NB4 (cell line): ENCODE measurements at regions not wholly inside any gene's neighbourhood (a gene's known extent, or its start where the extent isn't known, plus 50 kb on each side); places are given as distances from the start of the nearest gene placed in this dataset.

Source experiments
- MYC ChIP-seq: IDR thresholded peaks from 2 replicates; pipeline ENCODE4 v1.6.1; 2011; ENCODE audit warnings: low read depth, low read length
- POLR2A ChIP-seq: IDR thresholded peaks from 2 replicates; pipeline ENCODE4 v1.6.1; 2011; ENCODE audit warnings: mild to moderate bottlenecking; ENCODE audit not compliant: insufficient read length; ENCODE audit errors: extremely low read depth
- TF ChIP-seq, protein P1 (sequence below): IDR thresholded peaks from 2 replicates; pipeline ENCODE4 v1.6.1; 2011; ENCODE audit warnings: low read depth, low read length

DNA sequence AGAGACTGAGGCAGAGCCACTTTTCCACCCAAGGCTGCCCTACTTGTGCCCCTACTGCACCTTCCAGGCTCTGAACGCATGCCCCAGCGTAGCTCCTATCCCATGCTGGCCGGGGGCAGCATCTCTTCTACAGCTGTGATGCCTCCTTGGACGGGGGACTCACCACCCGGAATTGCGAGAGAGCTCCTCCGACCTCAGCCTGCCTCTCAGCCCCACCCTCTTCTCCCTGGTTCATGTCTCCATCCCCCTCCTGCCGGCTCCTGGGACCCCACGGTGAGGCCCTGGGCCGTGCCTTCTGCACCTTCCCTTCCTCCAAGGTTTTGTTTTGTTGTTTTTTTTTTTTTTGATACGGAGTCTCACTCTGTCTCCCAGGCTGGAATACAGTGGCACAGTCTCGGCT is 112.4 kb downstream of the MICALL2 start:
- TF ChIP-seq MYC (no peak), POLR2A (no peak)
- TF ChIP-seq, protein P1, sequence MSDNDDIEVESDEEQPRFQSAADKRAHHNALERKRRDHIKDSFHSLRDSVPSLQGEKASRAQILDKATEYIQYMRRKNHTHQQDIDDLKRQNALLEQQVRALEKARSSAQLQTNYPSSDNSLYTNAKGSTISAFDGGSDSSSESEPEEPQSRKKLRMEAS, result no peak
